Adrenal gland (tissue), 5 donors: ENCODE measurements at regions not wholly inside any gene's neighbourhood (a gene's known extent, or its start where the extent isn't known, plus 50 kb on each side); places are given as distances from the start of the nearest gene placed in this dataset.

Experiments
- CTCF ChIP-seq, 6 experiments: fragments of 450-650 bp in 4 of 6; fragments of 200-600 bp in 2 of 6; sonication (generic) in 1 of 6; IDR thresholded peaks; 1 replicate in 5 of 6; 2 replicates in 1 of 6; pipeline versions ENCODE4 v1.5.1 to v1.8.0; 2016 to 2021; ENCODE audit warnings: antibody characterized with exemption in 6 of 6, mild to moderate bottlenecking in 2 of 6, moderate library complexity in 1 of 6
- POLR2A ChIP-seq, 2 donors: fragments of 450-650 bp; IDR thresholded peaks; one replicate each; pipeline ENCODE4 v1.6.1; 2017; ENCODE audit warnings: antibody characterized with exemption in 2 of 2, mild to moderate bottlenecking in 2 of 2, moderate library complexity in 1 of 2
- donor health status: DM: no; HTN: no; CAD: no.

GRCh38 chr9:29575219-29575618 lies 2001.9 kb upstream of the C9orf72 start:
- TF ChIP-seq CTCF (IDR thresholded peaks at IDR 0.05) (no peak), POLR2A (IDR thresholded peaks at IDR 0.05) (no peak)
